ENCODE measurements at regions not wholly inside any gene's neighbourhood (a gene's known extent, or its start where the extent isn't known, plus 50 kb on each side); places are given as distances from the start of the nearest gene placed in this dataset.

DNA sequence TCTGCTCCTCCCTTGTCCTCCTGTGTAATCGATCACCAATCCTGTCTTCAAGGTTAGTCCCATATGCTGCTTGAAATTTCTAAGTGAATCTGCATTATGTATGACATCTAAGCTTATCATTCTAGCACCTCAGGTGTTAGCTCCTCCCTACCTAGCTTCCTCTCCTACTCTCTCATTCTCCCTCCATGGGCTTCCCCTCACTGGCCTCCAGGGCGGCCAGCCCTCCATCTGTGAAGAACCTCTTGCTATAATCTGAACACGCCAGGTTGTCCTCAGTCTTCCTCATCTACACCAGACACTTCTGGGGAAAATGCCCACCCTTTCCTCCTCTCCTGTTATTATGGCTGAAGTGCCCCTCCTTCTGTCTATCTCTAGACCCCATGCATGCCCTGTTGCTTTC lies 599.3 kb upstream of the KLF4 start:
- BruUV-seq (replicated peaks), result no TSS peak
- WGBS (ENCODE audit: low lambda C conversion rate), result 2% methylated on average over 3 of the region's 3 CpGs
- CTCF ChIA-PET (ENCODE audit: low intra/inter-chr PET ratio, low total read pairs), result interaction anchor here (0.5 kb wide), 1 partner anchor 270 kb away, joined by 3 read pairs; no protein-coding TSS in a partner anchor
- Histone ChIP-seq H3K4me2 (ENCODE audit: low read depth, low read length) (no peak overlapping the region), H3K4me1 (ENCODE audit: insufficient read depth, low read length) (peaks cover 3% of the 10 kb centered on the region; the same call in 1 of the 2 replicates), H3K27ac (ENCODE audit: extremely low read length, insufficient read depth, low read length) (no peak overlapping the region), H3K9ac (ENCODE audit: insufficient read depth, low read depth, low read length) (no peak overlapping the region), H2AFZ (ENCODE audit: low read length) (no peak overlapping the region), H3K9me3 (ENCODE audit: low read length) (no peaks in the 10 kb centered on the region), H3K36me3 (replicated peaks in 1 of 2; ENCODE audit: control insufficient read depth in 1 of 2, insufficient read depth in 2 of 2, low read length in 2 of 2) (no peaks in the 10 kb centered on the region), H4K20me1 (ENCODE audit: insufficient read depth, low read length) (no peaks in the 10 kb centered on the region), H3K27me3 (ENCODE audit: control insufficient read depth in 1 of 2, insufficient read depth in 2 of 2, low read length in 2 of 2) (no peaks in the 10 kb centered on the region), H3K4me3 (replicated peaks in 1 of 3; ENCODE audit: insufficient read depth in 1 of 3, low read depth in 2 of 3, low read length in 3 of 3) (no peak overlapping the region), H3K79me2 (ENCODE audit: insufficient read depth, low read length) (no peaks in the 10 kb centered on the region)
- in situ Hi-C loops (cut with HindIII; ENCODE audit: extremely low pct_ligation_motif_present, low pct_unique_long_range_greater_than_20kb) (no loop called here), intact Hi-C loops (cut with micrococcal nuclease; ENCODE audit: unreplicated experiment) (no loop called here)
- POLR2A ChIA-PET, result no interaction called here
- TF ChIP-seq HNRNPUL1 (IDR thresholded peaks at IDR 0.05; ENCODE audit: low read depth, low read length) (no peak), ZNF160 (CRISPR knock-in tag; IDR thresholded peaks at IDR 0.05) (no peak), RFXANK (CRISPR knock-in tag; IDR thresholded peaks at IDR 0.05) (no peak), MED1 (CRISPR knock-in tag; IDR thresholded peaks at IDR 0.05) (no peak), ZNF44 (CRISPR knock-in tag; IDR thresholded peaks at IDR 0.05) (no peak), U2AF1 (optimal IDR thresholded peaks at IDR 0.05; ENCODE audit: low read depth, low read length) (no peak), ZNF772 (CRISPR knock-in tag; IDR thresholded peaks at IDR 0.05) (no peak), KLF11 (CRISPR knock-in tag; IDR thresholded peaks at IDR 0.05) (no peak), ZNF776 (CRISPR knock-in tag; IDR thresholded peaks at IDR 0.05) (no peak), ZNF432 (CRISPR knock-in tag; IDR thresholded peaks at IDR 0.05; ENCODE audit: borderline replicate concordance) (no peak)
- TF ChIP-seq, protein P1, sequence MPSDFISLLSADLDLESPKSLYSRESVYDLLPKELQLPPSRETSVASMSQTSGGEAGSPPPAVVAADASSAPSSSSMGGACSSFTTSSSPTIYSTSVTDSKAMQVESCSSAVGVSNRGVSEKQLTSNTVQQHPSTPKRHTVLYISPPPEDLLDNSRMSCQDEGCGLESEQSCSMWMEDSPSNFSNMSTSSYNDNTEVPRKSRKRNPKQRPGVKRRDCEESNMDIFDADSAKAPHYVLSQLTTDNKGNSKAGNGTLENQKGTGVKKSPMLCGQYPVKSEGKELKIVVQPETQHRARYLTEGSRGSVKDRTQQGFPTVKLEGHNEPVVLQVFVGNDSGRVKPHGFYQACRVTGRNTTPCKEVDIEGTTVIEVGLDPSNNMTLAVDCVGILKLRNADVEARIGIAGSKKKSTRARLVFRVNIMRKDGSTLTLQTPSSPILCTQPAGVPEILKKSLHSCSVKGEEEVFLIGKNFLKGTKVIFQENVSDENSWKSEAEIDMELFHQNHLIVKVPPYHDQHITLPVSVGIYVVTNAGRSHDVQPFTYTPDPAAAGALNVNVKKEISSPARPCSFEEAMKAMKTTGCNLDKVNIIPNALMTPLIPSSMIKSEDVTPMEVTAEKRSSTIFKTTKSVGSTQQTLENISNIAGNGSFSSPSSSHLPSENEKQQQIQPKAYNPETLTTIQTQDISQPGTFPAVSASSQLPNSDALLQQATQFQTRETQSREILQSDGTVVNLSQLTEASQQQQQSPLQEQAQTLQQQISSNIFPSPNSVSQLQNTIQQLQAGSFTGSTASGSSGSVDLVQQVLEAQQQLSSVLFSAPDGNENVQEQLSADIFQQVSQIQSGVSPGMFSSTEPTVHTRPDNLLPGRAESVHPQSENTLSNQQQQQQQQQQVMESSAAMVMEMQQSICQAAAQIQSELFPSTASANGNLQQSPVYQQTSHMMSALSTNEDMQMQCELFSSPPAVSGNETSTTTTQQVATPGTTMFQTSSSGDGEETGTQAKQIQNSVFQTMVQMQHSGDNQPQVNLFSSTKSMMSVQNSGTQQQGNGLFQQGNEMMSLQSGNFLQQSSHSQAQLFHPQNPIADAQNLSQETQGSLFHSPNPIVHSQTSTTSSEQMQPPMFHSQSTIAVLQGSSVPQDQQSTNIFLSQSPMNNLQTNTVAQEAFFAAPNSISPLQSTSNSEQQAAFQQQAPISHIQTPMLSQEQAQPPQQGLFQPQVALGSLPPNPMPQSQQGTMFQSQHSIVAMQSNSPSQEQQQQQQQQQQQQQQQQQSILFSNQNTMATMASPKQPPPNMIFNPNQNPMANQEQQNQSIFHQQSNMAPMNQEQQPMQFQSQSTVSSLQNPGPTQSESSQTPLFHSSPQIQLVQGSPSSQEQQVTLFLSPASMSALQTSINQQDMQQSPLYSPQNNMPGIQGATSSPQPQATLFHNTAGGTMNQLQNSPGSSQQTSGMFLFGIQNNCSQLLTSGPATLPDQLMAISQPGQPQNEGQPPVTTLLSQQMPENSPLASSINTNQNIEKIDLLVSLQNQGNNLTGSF (CRISPR knock-in tag; IDR thresholded peaks at IDR 0.05), result no peak
- TF ChIP-seq, protein P2, sequence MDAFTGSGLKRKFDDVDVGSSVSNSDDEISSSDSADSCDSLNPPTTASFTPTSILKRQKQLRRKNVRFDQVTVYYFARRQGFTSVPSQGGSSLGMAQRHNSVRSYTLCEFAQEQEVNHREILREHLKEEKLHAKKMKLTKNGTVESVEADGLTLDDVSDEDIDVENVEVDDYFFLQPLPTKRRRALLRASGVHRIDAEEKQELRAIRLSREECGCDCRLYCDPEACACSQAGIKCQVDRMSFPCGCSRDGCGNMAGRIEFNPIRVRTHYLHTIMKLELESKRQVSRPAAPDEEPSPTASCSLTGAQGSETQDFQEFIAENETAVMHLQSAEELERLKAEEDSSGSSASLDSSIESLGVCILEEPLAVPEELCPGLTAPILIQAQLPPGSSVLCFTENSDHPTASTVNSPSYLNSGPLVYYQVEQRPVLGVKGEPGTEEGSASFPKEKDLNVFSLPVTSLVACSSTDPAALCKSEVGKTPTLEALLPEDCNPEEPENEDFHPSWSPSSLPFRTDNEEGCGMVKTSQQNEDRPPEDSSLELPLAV (CRISPR knock-in tag; conservative IDR thresholded peaks at IDR 0.05; ENCODE audit: low read depth), result no peak
- TF ChIP-seq, protein P3, sequence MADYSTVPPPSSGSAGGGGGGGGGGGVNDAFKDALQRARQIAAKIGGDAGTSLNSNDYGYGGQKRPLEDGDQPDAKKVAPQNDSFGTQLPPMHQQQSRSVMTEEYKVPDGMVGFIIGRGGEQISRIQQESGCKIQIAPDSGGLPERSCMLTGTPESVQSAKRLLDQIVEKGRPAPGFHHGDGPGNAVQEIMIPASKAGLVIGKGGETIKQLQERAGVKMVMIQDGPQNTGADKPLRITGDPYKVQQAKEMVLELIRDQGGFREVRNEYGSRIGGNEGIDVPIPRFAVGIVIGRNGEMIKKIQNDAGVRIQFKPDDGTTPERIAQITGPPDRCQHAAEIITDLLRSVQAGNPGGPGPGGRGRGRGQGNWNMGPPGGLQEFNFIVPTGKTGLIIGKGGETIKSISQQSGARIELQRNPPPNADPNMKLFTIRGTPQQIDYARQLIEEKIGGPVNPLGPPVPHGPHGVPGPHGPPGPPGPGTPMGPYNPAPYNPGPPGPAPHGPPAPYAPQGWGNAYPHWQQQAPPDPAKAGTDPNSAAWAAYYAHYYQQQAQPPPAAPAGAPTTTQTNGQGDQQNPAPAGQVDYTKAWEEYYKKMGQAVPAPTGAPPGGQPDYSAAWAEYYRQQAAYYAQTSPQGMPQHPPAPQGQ (CRISPR knock-in tag; IDR thresholded peaks at IDR 0.05; ENCODE audit: borderline replicate concordance), result no peak
- TF ChIP-seq, protein P4, sequence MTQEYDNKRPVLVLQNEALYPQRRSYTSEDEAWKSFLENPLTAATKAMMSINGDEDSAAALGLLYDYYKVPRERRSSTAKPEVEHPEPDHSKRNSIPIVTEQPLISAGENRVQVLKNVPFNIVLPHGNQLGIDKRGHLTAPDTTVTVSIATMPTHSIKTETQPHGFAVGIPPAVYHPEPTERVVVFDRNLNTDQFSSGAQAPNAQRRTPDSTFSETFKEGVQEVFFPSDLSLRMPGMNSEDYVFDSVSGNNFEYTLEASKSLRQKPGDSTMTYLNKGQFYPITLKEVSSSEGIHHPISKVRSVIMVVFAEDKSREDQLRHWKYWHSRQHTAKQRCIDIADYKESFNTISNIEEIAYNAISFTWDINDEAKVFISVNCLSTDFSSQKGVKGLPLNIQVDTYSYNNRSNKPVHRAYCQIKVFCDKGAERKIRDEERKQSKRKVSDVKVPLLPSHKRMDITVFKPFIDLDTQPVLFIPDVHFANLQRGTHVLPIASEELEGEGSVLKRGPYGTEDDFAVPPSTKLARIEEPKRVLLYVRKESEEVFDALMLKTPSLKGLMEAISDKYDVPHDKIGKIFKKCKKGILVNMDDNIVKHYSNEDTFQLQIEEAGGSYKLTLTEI (CRISPR knock-in tag; conservative IDR thresholded peaks at IDR 0.05), result no peak
- DNase-seq (ENCODE audit: low spot score) (no peak), ATAC-seq (no peak), FAIRE-seq (no peak)

Measured in HepG2 (cell line).